Gastroesophageal sphincter (tissue), 3 donors: ENCODE measurements at regions not wholly inside any gene's neighbourhood (a gene's known extent, or its start where the extent isn't known, plus 50 kb on each side); places are given as distances from the start of the nearest gene placed in this dataset.

Experiments used
- CTCF ChIP-seq, 4 experiments: fragments of 200-600 bp in 2 of 4; fragments of 450-650 bp in 2 of 4; sonication (generic) in 1 of 4; IDR thresholded peaks; one replicate each; pipeline ENCODE4 v1.5.1; 2017 to 2019; ENCODE audit warnings: antibody characterized with exemption in 4 of 4, mild to moderate bottlenecking in 2 of 4, moderate library complexity in 2 of 4
- EP300 ChIP-seq: sonication (generic); formaldehyde crosslinking; IDR thresholded peaks from one replicate; pipeline ENCODE4 v1.6.1; 2017; ENCODE audit warnings: antibody characterized with exemption, mild to moderate bottlenecking

- TF ChIP-seq CTCF (IDR thresholded peaks at IDR 0.05) (no peak), EP300 (no peak)
These were observed 77.1 kb upstream of the FUT8 start for GRCh38 chr14:65335411-65335947.
